Heart right ventricle (tissue), 16 donors: ENCODE measurements at regions not wholly inside any gene's neighbourhood (a gene's known extent, or its start where the extent isn't known, plus 50 kb on each side); places are given as distances from the start of the nearest gene placed in this dataset.
"Not testable (repeated sequence)": the region's sequence is repeated elsewhere in the genome, so short reads cannot be mapped to it uniquely, and the experiment has no call there.

Experiments
- ATAC-seq, 8 donors: fragments of 200-7000 bp; cut with Tn5 transposase; one replicate each; pipeline ENCODE4 v1.9.1; 2020; ENCODE audit warnings: mild to moderate bottlenecking in 8 of 8, moderate library complexity in 8 of 8, moderate number of reproducible peaks in 1 of 8
- DNase-seq, 2 donors: peaks; one replicate each; pipeline ENCODE4 v3.0.0-alpha.2; 2020
- H3K27ac ChIP-seq, 10 donors: fragments of 200-600 bp; sonication (generic) in 2 of 10; one replicate each; pipeline versions ENCODE4 v1.5.0 to v1.8.0; 2020 to 2022; ENCODE audit warnings: mild to moderate bottlenecking in 3 of 10
- H3K27me3 ChIP-seq, 7 donors: fragments of 200-600 bp; one replicate each; pipeline ENCODE4 v1.8.0; 2021 to 2022; ENCODE audit warnings: mild to moderate bottlenecking in 2 of 7
- H3K36me3 ChIP-seq, 9 donors: fragments of 200-600 bp; sonication (generic) in 1 of 9; one replicate each; pipeline versions ENCODE4 v1.5.0 to v1.8.0; 2020 to 2022; ENCODE audit warnings: mild to moderate bottlenecking in 2 of 9
- H3K4me1 ChIP-seq, 9 donors: fragments of 200-600 bp; sonication (generic) in 1 of 9; one replicate each; pipeline versions ENCODE4 v1.5.0 to v1.8.0; 2020 to 2022; ENCODE audit warnings: mild to moderate bottlenecking in 4 of 9
- H3K4me3 ChIP-seq, 10 donors: fragments of 200-600 bp; sonication (generic) in 2 of 10; one replicate each; pipeline versions ENCODE4 v1.5.0 to v1.8.0; 2020 to 2022; ENCODE audit warnings: mild to moderate bottlenecking in 7 of 10, moderate library complexity in 2 of 10
- H3K9me3 ChIP-seq, 11 donors: fragments of 200-600 bp in 10 of 11; sonication (generic) in 2 of 11; one replicate each; pipeline versions ENCODE4 v1.5.0 to v1.8.0; 2013 to 2022; ENCODE audit warnings: mild to moderate bottlenecking in 2 of 11, control low read depth in 1 of 11, moderate library complexity in 1 of 11
- CTCF ChIP-seq, 9 donors: fragments of 200-600 bp; sonication (generic) in 2 of 9; IDR thresholded peaks; one replicate each; pipeline versions ENCODE4 v1.5.0 to v1.8.0; 2021 to 2022; ENCODE audit warnings: antibody characterized with exemption in 9 of 9, mild to moderate bottlenecking in 5 of 9, moderate library complexity in 1 of 9
- WGBS, 2 donors: extraction: QIAGEN DNeasy Blood & Tissue Kit; methylation state at CpG; one replicate each; pipeline ENCODE4 v1.1.7; 2013; ENCODE audit warnings: inconsistent platforms in 1 of 2; 5-methylcytosine and 5-hydroxymethylcytosine counted together
- intact Hi-C, 10 donors: fragments of 100-400 bp; cut with DNase I; formaldehyde crosslinking; loops; one replicate each; pipeline versions ENCODE4 v1.11.1 to v1.14.2; 2022
- donor health status: Arrhythmogenic right ventricular cardiomyopathy.
- donor health status: ischemic (EF 13 %, LVEDD 7.1; RV severe dilation, severe dysfunction).
- donor health status: healthy with polysubstance abuse.
- donor health status: DM: no; HTN: yes; CAD: no.
- donor health status: DM: no; HTN: no; CAD: no.
- donor health status: ischemic (EF 25% LVEDD 6.9; RV normal size, moderate dysfunction).
- donor health status: ischemic (EF 25% LVEDD 5.7; RV mildly dilated, moderate dysfunction).
- donor health status: healthy.
- donor health status: DM: yes; HTN: yes; CAD: no.
- donor health status: Ischemic cardiomyopathy.
- donor health status: ischemic (EF 35%, LVEDD 5.7; RV mildly dilated, moderate dysfunction).
- donor health status: nonischemic (EF 11% LVEDD 7.7; RV severe dilation, severe dysfunction).
- donor health status: DM: yes; HTN: yes; CAD: no.
- donor health status: PGD.
- donor health status: ischemic (EF 29% LVEDD 5.4; RV normal size, mild dysfunction).
- donor health status: nonischemic (EF 23%, LVEDD 6.1; RV moderate dilation, normal function).

- no peak for DNase-seq
- WGBS, 2 donors, result 29 to 32% methylated on average over 2 of the region's 2 CpGs
- Histone ChIP-seq H3K4me3 (no peak overlapping the region), H3K27me3 (no peaks in the 10 kb centered on the region), H3K36me3 (no peaks in the 10 kb centered on the region), H3K9me3 (peaks cover 0 to 6% (median 0%) of the 10 kb centered on the region in 11 donors), H3K4me1 (no peaks in the 10 kb centered on the region), H3K27ac (no peak overlapping the region)
- TF ChIP-seq CTCF (IDR thresholded peaks at IDR 0.05), result no peak
- intact Hi-C loops, result no loop called here
- no peak for ATAC-seq
These were observed 268.6 kb upstream of the CHORDC1 start for GRCh38 chr11:90491466-90491865.

GRCh38 chr11:90476442-90477007 is 253.7 kb upstream of the CHORDC1 start:
- H3K9me3 ChIP-seq, result peaks cover 0 to 7% (median 0%) of the 10 kb centered on the region in 11 donors
- H3K27me3 ChIP-seq, result no peaks in the 10 kb centered on the region
- WGBS, 2 donors, result 41% methylated on average over 2 of the region's 2 CpGs
- intact Hi-C loops, result loop anchor here in 2 of 10 donors (10.0 kb wide), 1 partner anchor 68 kb away; no protein-coding TSS in a partner anchor
- DNase-seq (peak in 1 of 2 donors; percentile 16), ATAC-seq (no peak)
- H3K36me3 ChIP-seq, result no peaks in the 10 kb centered on the region
- H3K4me1 ChIP-seq, result no peaks in the 10 kb centered on the region
- TF ChIP-seq CTCF (IDR thresholded peaks at IDR 0.05), result peak in 7 of 9 donors; percentile 40 to 62 (median 51)
- H3K4me3 ChIP-seq, result no peak overlapping the region
- H3K27ac ChIP-seq, result no peak overlapping the region

GRCh38 chr11:90468923-90469322 is 246.1 kb upstream of the CHORDC1 start:
- ATAC-seq, result peak in 5 of 8 donors; percentile 53 to 73 (median 58)

GRCh38 chr11:90465553-90465952 is 242.7 kb upstream of the CHORDC1 start:
- no peak for ATAC-seq
- Histone ChIP-seq H3K4me3 (no peak overlapping the region), H3K27me3 (no peaks in the 10 kb centered on the region), H3K9me3 (no peaks in the 10 kb centered on the region), H3K4me1 (peaks cover 0 to 7% (median 0%) of the 10 kb centered on the region in 9 donors), H3K36me3 (no peaks in the 10 kb centered on the region), H3K27ac (no peak overlapping the region)
- 88 to 93% methylated on average over 5 of the region's 5 CpGs for WGBS, 2 donors
- DNase-seq, result no peak
- intact Hi-C loops, result no loop called here
- no peak for TF ChIP-seq CTCF (IDR thresholded peaks at IDR 0.05)

More at GRCh38 chr11:90468923-90469322, 246.1 kb upstream of the CHORDC1 start:
- no peak for DNase-seq
- H3K9me3 ChIP-seq, result no peaks in the 10 kb centered on the region
- TF ChIP-seq CTCF (IDR thresholded peaks at IDR 0.05), result no peak
- H3K4me3 ChIP-seq, result no peak overlapping the region
- intact Hi-C loops, result no loop called here
- 47 to 61% methylated on average over 2 of the region's 2 CpGs for WGBS, 2 donors
- H3K27ac ChIP-seq, result no peak overlapping the region
- peaks cover 0 to 7% (median 0%) of the 10 kb centered on the region in 9 donors for H3K4me1 ChIP-seq
- no peaks in the 10 kb centered on the region for H3K27me3 ChIP-seq
- H3K36me3 ChIP-seq, result no peaks in the 10 kb centered on the region

- not testable (repeated sequence) for ATAC-seq, DNase-seq, H3K4me3 ChIP-seq, H3K4me1 ChIP-seq, H3K27ac ChIP-seq, H3K9me3 ChIP-seq, H3K27me3 ChIP-seq, H3K36me3 ChIP-seq
- WGBS, 2 donors, result 61 to 63% methylated on average over 6 of the region's 6 CpGs
- intact Hi-C loops, result loop anchor here in 2 of 10 donors (5.0 to 10.0 kb wide), 3 partner anchors 163 to 251 kb away; no protein-coding TSS in a partner anchor
These were observed 232.6 kb upstream of the CHORDC1 start for GRCh38 chr11:90455347-90455920.
